Endothelial cell (in vitro differentiated cells): ENCODE measurements at regions not wholly inside any gene's neighbourhood (a gene's known extent, or its start where the extent isn't known, plus 50 kb on each side); places are given as distances from the start of the nearest gene placed in this dataset.

Experiments used
- DNase-seq: peaks from one replicate; pipeline ENCODE4 v3.0.0; 2021; ENCODE audit warnings: low spot score
- H3K27ac Mint-ChIP-seq: one replicate; pipeline ENCODE4 v1.8.0; 2021; ENCODE audit warnings: mixed read lengths, inconsistent platforms; ENCODE audit not compliant: unreplicated experiment
- H3K27me3 Mint-ChIP-seq: one replicate; pipeline ENCODE4 v1.8.0; 2021; ENCODE audit warnings: mild to moderate bottlenecking, moderate library complexity, mixed read lengths, inconsistent platforms; ENCODE audit not compliant: unreplicated experiment
- H3K36me3 Mint-ChIP-seq: one replicate; pipeline ENCODE4 v1.8.0; 2021; ENCODE audit warnings: mild to moderate bottlenecking, low read depth, mixed read lengths, inconsistent platforms; ENCODE audit not compliant: unreplicated experiment
- H3K4me1 Mint-ChIP-seq: one replicate; pipeline ENCODE4 v1.8.0; 2021; ENCODE audit warnings: mild to moderate bottlenecking, mixed read lengths, inconsistent platforms; ENCODE audit not compliant: unreplicated experiment
- H3K4me3 Mint-ChIP-seq: one replicate; pipeline ENCODE4 v1.8.0; 2021; ENCODE audit warnings: mild to moderate bottlenecking, mixed read lengths, inconsistent platforms; ENCODE audit not compliant: unreplicated experiment
- H3K9me3 Mint-ChIP-seq: one replicate; pipeline ENCODE4 v1.8.0; 2021; ENCODE audit warnings: mixed read lengths, inconsistent platforms; ENCODE audit not compliant: unreplicated experiment
- TF ChIP-seq, protein P1 (sequence below): fragments of 200-600 bp; sonication (generic); IDR thresholded peaks from one replicate; pipeline ENCODE4 v1.5.0; 2021; ENCODE audit warnings: antibody characterized with exemption; ENCODE audit not compliant: unreplicated experiment

GRCh38 chr13:30128591-30128990, 178.8 kb downstream of the KATNAL1 start:
- no peak overlapping the region for H3K27ac Mint-ChIP-seq
- no peak for DNase-seq
- no peaks in the 10 kb centered on the region for H3K9me3 Mint-ChIP-seq
- H3K4me1 Mint-ChIP-seq: no peaks in the 10 kb centered on the region
- TF ChIP-seq, protein P1, sequence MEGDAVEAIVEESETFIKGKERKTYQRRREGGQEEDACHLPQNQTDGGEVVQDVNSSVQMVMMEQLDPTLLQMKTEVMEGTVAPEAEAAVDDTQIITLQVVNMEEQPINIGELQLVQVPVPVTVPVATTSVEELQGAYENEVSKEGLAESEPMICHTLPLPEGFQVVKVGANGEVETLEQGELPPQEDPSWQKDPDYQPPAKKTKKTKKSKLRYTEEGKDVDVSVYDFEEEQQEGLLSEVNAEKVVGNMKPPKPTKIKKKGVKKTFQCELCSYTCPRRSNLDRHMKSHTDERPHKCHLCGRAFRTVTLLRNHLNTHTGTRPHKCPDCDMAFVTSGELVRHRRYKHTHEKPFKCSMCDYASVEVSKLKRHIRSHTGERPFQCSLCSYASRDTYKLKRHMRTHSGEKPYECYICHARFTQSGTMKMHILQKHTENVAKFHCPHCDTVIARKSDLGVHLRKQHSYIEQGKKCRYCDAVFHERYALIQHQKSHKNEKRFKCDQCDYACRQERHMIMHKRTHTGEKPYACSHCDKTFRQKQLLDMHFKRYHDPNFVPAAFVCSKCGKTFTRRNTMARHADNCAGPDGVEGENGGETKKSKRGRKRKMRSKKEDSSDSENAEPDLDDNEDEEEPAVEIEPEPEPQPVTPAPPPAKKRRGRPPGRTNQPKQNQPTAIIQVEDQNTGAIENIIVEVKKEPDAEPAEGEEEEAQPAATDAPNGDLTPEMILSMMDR: no peak
- H3K4me3 Mint-ChIP-seq: no peak overlapping the region
- H3K36me3 Mint-ChIP-seq: no peaks in the 10 kb centered on the region
- peaks cover 3% of the 10 kb centered on the region for H3K27me3 Mint-ChIP-seq

GRCh38 chr13:30128095-30128494, 179.3 kb downstream of the KATNAL1 start:
- DNase-seq: no peak
- peaks cover 3% of the 10 kb centered on the region for H3K27me3 Mint-ChIP-seq
- no peaks in the 10 kb centered on the region for H3K36me3 Mint-ChIP-seq
- TF ChIP-seq, protein P1: no peak
- no peaks in the 10 kb centered on the region for H3K9me3 Mint-ChIP-seq
- H3K4me3 Mint-ChIP-seq: no peak overlapping the region
- H3K4me1 Mint-ChIP-seq: no peaks in the 10 kb centered on the region
- H3K27ac Mint-ChIP-seq: no peak overlapping the region

GRCh38 chr13:30126903-30127428, 180.4 kb downstream of the KATNAL1 start:
- Mint-ChIP-seq H3K27me3 (peaks cover 3% of the 10 kb centered on the region), H3K4me3 (no peak overlapping the region), H3K9me3 (no peaks in the 10 kb centered on the region), H3K36me3 (no peaks in the 10 kb centered on the region), H3K27ac (no peak overlapping the region), H3K4me1 (no peaks in the 10 kb centered on the region)
- no peak for DNase-seq
- TF ChIP-seq, protein P1: no peak

GRCh38 chr13:30125422-30126073, 181.8 kb downstream of the KATNAL1 start:
- H3K27me3 Mint-ChIP-seq: peaks cover 3% of the 10 kb centered on the region
- H3K4me3 Mint-ChIP-seq: no peak overlapping the region
- H3K27ac Mint-ChIP-seq: no peak overlapping the region
- TF ChIP-seq, protein P1: no peak
- no peaks in the 10 kb centered on the region for H3K36me3 Mint-ChIP-seq
- DNase-seq: no peak
- H3K4me1 Mint-ChIP-seq: no peaks in the 10 kb centered on the region
- no peaks in the 10 kb centered on the region for H3K9me3 Mint-ChIP-seq

DNA sequence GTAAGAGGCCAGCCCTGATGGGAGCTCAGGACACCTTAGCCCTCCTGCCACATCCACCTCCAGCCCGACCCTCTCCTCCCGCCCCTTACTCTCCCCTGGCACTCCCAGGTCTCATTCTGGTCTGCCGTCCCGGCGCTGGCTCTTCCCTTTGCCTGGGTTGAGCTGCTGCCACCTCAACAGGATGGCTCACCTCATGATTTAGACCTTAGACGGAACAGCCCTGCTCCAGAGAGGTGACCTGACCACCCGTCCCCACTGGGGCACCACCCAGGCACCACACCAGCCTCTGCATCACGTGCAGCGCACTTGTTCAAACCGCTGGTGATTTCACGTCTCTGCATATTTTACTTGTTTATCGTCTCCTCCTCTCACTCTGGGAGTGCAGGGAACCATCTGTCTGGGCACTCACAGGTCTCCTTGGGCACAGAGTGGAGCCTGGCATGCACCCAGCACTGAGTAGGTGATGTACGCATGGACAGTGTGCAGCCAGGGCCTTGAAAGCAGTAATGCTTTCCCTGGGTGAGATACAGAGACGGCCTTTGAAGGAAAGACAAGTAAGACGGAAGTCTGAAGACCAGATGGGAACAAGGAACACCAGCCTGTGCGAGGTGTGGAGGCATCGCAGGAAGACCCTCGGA, 183.1 kb downstream of the KATNAL1 start:
- Mint-ChIP-seq H3K36me3 (no peaks in the 10 kb centered on the region), H3K9me3 (no peaks in the 10 kb centered on the region), H3K27me3 (peaks cover 4% of the 10 kb centered on the region), H3K4me1 (no peaks in the 10 kb centered on the region), H3K27ac (no peak overlapping the region), H3K4me3 (no peak overlapping the region)
- TF ChIP-seq, protein P1: no peak
- DNase-seq: no peak
